ENCODE measurements at regions not wholly inside any gene's neighbourhood (a gene's known extent, or its start where the extent isn't known, plus 50 kb on each side); places are given as distances from the start of the nearest gene placed in this dataset.

DNA sequence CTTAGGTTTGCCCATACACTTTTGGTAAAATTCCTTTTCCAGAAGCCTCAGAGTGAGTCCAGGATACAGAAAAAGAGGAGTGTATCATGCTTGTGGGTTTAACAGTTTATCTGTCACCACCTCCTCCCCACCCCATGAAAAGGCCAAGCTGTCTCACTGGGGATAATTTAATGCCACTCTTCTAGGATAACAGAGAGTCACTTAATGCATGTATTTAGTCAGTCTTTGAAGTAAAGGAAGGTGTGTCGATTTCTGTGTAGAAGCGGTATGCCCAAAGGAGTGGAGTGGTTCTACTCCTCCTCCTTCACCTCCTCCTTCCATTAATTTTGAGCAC, 116.4 kb downstream of the QPCT start:
- H3K27me3 Mint-ChIP-seq, result no peaks in the 10 kb centered on the region
- POLR2A ChIA-PET, result interaction anchor here (1.3 kb wide), 1 partner anchor 139 kb away, joined by 5 read pairs; no protein-coding TSS in a partner anchor
- peak overlapping the region; percentile 85 for H3K27ac Mint-ChIP-seq
- no peaks in the 10 kb centered on the region for H3K27me3 ChIP-seq (ENCODE audit: control insufficient read depth in 1 of 2, insufficient read depth in 2 of 2, low read length in 2 of 2)
- H3K4me3 ChIP-seq (ENCODE audit: low read length), result no peak overlapping the region
- H3K4me1 ChIP-seq (ENCODE audit: insufficient read depth, low read length), result peaks cover 37% of the 10 kb centered on the region
- ATAC-seq (ENCODE audit: poor library complexity) (no peak), DNase-seq (no peak)
- peak overlapping the region in 1 of 2 donors; percentile 31 for H3K27ac ChIP-seq (ENCODE audit: low read depth in 1 of 2, low read length in 2 of 2)
- peak overlapping the region; percentile 35 for H3K4me3 Mint-ChIP-seq
- H3K9me3 ChIP-seq (ENCODE audit: control insufficient read depth in 1 of 2, insufficient read depth in 1 of 2, low read length in 2 of 2), result no peaks in the 10 kb centered on the region
- H3K36me3 ChIP-seq (ENCODE audit: insufficient read depth, low read length), result no peaks in the 10 kb centered on the region
- TF ChIP-seq, protein P1, sequence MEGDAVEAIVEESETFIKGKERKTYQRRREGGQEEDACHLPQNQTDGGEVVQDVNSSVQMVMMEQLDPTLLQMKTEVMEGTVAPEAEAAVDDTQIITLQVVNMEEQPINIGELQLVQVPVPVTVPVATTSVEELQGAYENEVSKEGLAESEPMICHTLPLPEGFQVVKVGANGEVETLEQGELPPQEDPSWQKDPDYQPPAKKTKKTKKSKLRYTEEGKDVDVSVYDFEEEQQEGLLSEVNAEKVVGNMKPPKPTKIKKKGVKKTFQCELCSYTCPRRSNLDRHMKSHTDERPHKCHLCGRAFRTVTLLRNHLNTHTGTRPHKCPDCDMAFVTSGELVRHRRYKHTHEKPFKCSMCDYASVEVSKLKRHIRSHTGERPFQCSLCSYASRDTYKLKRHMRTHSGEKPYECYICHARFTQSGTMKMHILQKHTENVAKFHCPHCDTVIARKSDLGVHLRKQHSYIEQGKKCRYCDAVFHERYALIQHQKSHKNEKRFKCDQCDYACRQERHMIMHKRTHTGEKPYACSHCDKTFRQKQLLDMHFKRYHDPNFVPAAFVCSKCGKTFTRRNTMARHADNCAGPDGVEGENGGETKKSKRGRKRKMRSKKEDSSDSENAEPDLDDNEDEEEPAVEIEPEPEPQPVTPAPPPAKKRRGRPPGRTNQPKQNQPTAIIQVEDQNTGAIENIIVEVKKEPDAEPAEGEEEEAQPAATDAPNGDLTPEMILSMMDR (IDR thresholded peaks at IDR 0.05), result no peak
- CTCF ChIA-PET, result no interaction called here
- H3K4me1 Mint-ChIP-seq (ENCODE audit: low read depth), result peaks cover 59% of the 10 kb centered on the region
- peaks cover 3% of the 10 kb centered on the region for H3K9me3 Mint-ChIP-seq
- intact Hi-C loops (cut with DNase I, micrococcal nuclease), result no loop called here
- no peaks in the 10 kb centered on the region for H3K36me3 Mint-ChIP-seq (ENCODE audit: low read depth)

- no peak for ATAC-seq (ENCODE audit: poor library complexity)
- Histone ChIP-seq H3K9me3 (ENCODE audit: control insufficient read depth in 1 of 2, insufficient read depth in 1 of 2, low read length in 2 of 2) (no peaks in the 10 kb centered on the region), H3K27ac (ENCODE audit: low read depth in 1 of 2, low read length in 2 of 2) (no peak overlapping the region), H3K4me1 (ENCODE audit: insufficient read depth, low read length) (peaks cover 18% of the 10 kb centered on the region), H3K36me3 (ENCODE audit: insufficient read depth, low read length) (no peaks in the 10 kb centered on the region), H3K4me3 (ENCODE audit: low read length) (no peak overlapping the region), H3K27me3 (ENCODE audit: control insufficient read depth in 1 of 2, insufficient read depth in 2 of 2, low read length in 2 of 2) (no peaks in the 10 kb centered on the region)
- Mint-ChIP-seq H3K4me3 (no peak overlapping the region), H3K36me3 (ENCODE audit: low read depth) (no peaks in the 10 kb centered on the region), H3K27me3 (no peaks in the 10 kb centered on the region), H3K4me1 (ENCODE audit: low read depth) (peaks cover 30% of the 10 kb centered on the region), H3K9me3 (peaks cover 7% of the 10 kb centered on the region), H3K27ac (no peak overlapping the region)
- ChIA-PET POLR2A (no interaction called here), CTCF (no interaction called here)
- intact Hi-C loops (cut with DNase I, micrococcal nuclease), result no loop called here
- no peak for DNase-seq
- TF ChIP-seq, protein P1 (IDR thresholded peaks at IDR 0.05), result no peak
These were observed 119.6 kb downstream of the QPCT start for GRCh38 chr2:37464067-37464466.

GRCh38 chr2:37466533-37467222, 122.2 kb downstream of the QPCT start:
- Histone ChIP-seq H3K9me3 (ENCODE audit: control insufficient read depth in 1 of 2, insufficient read depth in 1 of 2, low read length in 2 of 2) (no peaks in the 10 kb centered on the region), H3K4me3 (ENCODE audit: low read length) (no peak overlapping the region), H3K36me3 (ENCODE audit: insufficient read depth, low read length) (no peaks in the 10 kb centered on the region), H3K4me1 (ENCODE audit: insufficient read depth, low read length) (no peaks in the 10 kb centered on the region), H3K27ac (ENCODE audit: low read depth in 1 of 2, low read length in 2 of 2) (no peak overlapping the region), H3K27me3 (ENCODE audit: control insufficient read depth in 1 of 2, insufficient read depth in 2 of 2, low read length in 2 of 2) (no peaks in the 10 kb centered on the region)
- H3K4me1 Mint-ChIP-seq (ENCODE audit: low read depth), result peaks cover 7% of the 10 kb centered on the region
- no peak for DNase-seq
- intact Hi-C loops (cut with DNase I, micrococcal nuclease), result no loop called here
- peaks cover 7% of the 10 kb centered on the region for H3K9me3 Mint-ChIP-seq
- no peaks in the 10 kb centered on the region for H3K36me3 Mint-ChIP-seq (ENCODE audit: low read depth)
- POLR2A ChIA-PET, result no interaction called here
- CTCF ChIA-PET, result interaction anchor here (1.0 kb wide), 1 partner anchor 52 kb away, joined by 5 read pairs; no protein-coding TSS in a partner anchor
- H3K27ac Mint-ChIP-seq, result no peak overlapping the region
- H3K4me3 Mint-ChIP-seq, result no peak overlapping the region
- TF ChIP-seq, protein P1 (IDR thresholded peaks at IDR 0.05), result no peak
- H3K27me3 Mint-ChIP-seq, result no peaks in the 10 kb centered on the region
- ATAC-seq (ENCODE audit: poor library complexity), result no peak

Measured in CD4-positive, alpha-beta T cell (primary cell).